ENCODE measurements at regions not wholly inside any gene's neighbourhood (a gene's known extent, or its start where the extent isn't known, plus 50 kb on each side); places are given as distances from the start of the nearest gene placed in this dataset.

GRCh38 chr13:39100996-39101738 lies 62.9 kb downstream of the NHLRC3 start:
- no peak for DNase-seq

- DNase-seq: no peak
Measured at GRCh38 chr13:39102981-39103490, 64.8 kb downstream of the NHLRC3 start.

- DNase-seq: no peak
Measured at GRCh38 chr13:39105110-39105509, 66.9 kb downstream of the NHLRC3 start.

GRCh38 chr13:39106216-39107005 lies 68.2 kb downstream of the NHLRC3 start:
- DNase-seq: no peak

GRCh38 chr13:39107561-39107960 lies 69.3 kb downstream of the NHLRC3 start:
- no peak for DNase-seq

- DNase-seq: no peak
Measured at GRCh38 chr13:39108783-39109182, 70.5 kb downstream of the NHLRC3 start.

GRCh38 chr13:39110518-39111097 lies 72.4 kb downstream of the NHLRC3 start:
- DNase-seq: no peak

GRCh38 chr13:39111145-39111544 lies 72.9 kb downstream of the NHLRC3 start:
- no peak for DNase-seq

- DNase-seq: no peak
Measured at GRCh38 chr13:39119422-39119821, 81.2 kb downstream of the NHLRC3 start.

- DNase-seq: no peak
Measured at GRCh38 chr13:39123578-39123977, 85.3 kb downstream of the NHLRC3 start.

- DNase-seq: no peak
Measured at GRCh38 chr13:39129213-39129612, 91.0 kb downstream of the NHLRC3 start.

- no peak for DNase-seq
Measured at GRCh38 chr13:39130301-39130700, 92.0 kb downstream of the NHLRC3 start.

GRCh38 chr13:39132286-39133230 lies 94.3 kb downstream of the NHLRC3 start:
- no peak for DNase-seq

- no peak for DNase-seq
Measured at GRCh38 chr13:39133781-39134180, 95.5 kb downstream of the NHLRC3 start.

- DNase-seq: no peak
Measured at GRCh38 chr13:39134574-39134973, 96.3 kb downstream of the NHLRC3 start.

- no peak for DNase-seq
Measured at GRCh38 chr13:39144391-39144790, 106.1 kb downstream of the NHLRC3 start.

GRCh38 chr13:39144941-39145533 lies 106.8 kb downstream of the NHLRC3 start:
- peak; percentile 59 for DNase-seq

- DNase-seq: peak; percentile 86
Measured at GRCh38 chr13:39148513-39148961, 110.3 kb downstream of the NHLRC3 start.

- no peak for DNase-seq
Measured at GRCh38 chr13:39149896-39150295, 111.6 kb downstream of the NHLRC3 start.

GRCh38 chr13:39154041-39154440 lies 115.8 kb downstream of the NHLRC3 start:
- DNase-seq: no peak

GRCh38 chr13:39159393-39159792 lies 121.1 kb downstream of the NHLRC3 start:
- DNase-seq: no peak
